Iris pigment epithelial cell (primary cell): ENCODE measurements at regions not wholly inside any gene's neighbourhood (a gene's known extent, or its start where the extent isn't known, plus 50 kb on each side); places are given as distances from the start of the nearest gene placed in this dataset.

Experiments
- DNase-seq: peaks from one replicate; pipeline ENCODE4 v3.0.0-alpha.2; 2011; ENCODE audit warnings: low read depth

DNA sequence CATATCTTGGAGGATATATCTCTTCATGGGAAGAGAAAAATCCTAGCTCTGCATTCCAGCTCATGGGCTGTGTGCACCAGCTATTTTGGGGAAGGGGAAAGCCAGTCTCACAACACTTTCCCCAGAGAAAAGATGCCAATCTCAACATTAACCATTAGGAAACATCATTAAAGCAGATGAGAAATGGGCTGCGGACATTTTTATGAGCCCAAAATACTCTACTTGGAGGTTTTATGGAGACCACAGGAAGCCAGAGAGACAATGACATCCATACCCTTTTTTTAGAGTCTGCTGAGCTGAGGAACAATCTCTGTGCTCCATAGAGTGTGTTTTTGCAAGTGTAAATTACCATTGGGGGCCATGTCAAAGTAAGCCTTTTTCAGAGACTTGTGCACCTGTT lies 213.7 kb downstream of the TRIB2 start:
- DNase-seq = no peak

DNA sequence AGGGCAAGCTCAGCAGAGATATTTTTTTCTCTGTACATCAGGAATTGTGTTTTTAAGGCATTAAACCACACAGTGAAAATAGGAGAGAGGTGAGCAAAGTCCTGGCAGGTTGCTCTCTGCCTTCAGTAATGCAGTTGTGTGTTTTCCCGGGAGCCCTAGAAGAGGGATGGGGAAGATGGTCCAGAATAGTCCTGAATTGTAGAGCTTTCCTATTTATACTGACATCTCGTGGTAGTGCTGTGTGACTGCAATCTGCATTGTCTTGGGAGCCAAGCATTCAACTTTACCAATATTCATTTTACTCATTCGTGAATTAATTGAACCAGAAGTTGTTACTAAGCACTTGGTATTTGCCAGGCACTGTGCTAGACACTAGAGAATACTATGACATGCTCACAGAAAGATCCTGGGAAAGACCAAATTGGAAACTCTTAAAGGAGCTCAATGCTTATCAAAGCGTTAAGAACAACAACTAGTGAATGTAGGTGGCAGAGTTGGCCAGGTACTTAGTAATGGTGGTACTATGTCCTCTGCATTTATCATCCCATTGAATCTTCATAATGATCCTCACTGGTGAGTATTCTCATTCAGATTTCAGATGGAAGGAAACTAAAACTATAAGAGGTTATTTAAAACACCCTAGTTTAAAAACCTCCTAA lies 214.6 kb downstream of the TRIB2 start:
- peak; percentile 60 for DNase-seq

DNA sequence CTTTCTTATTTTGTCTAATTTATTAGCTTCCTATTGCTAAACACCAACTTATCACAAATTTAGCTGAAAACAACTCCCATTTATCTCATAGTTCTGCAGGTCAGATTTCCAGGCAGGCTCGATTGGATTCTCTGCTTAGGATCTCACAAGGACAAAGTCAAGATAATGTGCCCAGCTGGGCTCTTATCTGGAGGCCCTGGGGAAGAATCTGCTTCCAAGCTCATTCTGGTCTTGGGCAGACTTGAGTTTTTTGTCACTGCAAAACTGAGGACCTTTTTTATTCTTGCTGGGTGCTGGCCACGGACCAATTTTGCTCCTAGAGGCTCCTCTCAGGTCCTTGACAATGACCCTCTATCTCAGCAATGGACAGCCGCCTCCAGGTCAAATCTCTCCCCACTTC lies 215.5 kb downstream of the TRIB2 start:
- DNase-seq = no peak

DNA sequence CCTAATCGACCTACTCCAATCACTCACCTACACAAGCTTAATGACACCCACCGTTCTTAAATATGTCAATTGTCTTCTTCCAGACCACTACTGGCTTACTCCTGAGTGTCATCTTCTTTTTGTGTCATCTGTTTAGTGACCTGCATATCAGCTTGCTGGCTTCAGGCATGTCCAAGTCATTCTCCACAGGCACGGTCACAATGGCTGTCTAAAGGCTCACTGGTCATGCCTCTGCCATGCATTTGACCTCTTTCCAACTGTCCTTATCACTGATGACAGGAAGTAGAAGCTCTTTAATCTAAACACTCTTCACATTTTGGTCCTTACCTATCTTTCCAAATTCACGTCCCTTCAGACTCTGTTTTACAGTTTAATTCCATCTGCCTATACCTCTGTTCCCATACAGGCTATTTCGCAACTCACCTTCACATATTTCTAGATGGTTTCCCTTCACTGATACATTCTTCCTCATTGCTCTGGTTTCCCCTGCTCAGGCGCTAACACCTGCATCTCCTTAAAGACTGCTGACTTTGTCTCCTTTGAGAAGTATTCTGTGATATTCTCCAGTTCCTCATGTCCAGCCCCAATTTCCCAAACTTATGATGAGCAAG lies 217.5 kb downstream of the TRIB2 start:
- DNase-seq = no peak

DNA sequence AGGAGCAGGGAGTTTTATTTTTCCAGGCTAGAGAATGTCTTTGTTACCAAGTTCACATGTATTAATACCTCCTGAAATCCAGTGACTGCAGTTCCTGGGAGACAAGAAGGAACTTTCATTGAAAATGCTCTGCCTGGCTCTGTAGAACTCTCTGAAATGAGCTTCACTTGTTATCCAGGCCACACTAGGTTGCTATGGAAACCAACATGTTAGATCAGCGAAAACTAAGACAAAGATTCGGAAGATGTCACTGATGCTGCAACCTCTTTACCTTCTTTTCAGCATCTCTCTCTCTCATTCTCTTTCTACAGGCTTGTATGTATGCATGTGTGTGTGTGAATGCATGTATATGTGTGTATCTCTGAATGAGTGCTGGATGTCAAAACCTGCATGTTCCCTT lies 218.5 kb downstream of the TRIB2 start:
- no peak for DNase-seq

DNA sequence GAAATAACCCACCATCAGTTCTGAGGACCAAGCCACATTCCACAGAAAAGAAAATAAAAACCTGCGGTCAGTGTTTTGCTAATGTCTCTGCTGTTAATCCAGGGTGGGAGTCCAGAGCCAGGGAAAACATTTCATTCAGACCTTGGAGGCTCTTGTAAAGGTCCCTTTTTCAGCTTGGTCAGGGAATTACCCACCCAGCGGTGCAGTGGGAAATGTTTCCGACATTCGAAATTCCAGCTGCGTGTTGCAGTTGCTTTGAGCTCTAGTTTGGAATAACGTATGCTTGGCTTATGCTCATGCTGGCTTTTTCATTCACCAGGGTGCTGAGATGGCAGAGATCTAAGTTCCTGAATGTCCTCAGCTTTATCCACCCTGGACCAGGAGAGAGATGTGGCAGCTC lies 219.1 kb downstream of the TRIB2 start:
- peak; percentile 10 for DNase-seq

DNA sequence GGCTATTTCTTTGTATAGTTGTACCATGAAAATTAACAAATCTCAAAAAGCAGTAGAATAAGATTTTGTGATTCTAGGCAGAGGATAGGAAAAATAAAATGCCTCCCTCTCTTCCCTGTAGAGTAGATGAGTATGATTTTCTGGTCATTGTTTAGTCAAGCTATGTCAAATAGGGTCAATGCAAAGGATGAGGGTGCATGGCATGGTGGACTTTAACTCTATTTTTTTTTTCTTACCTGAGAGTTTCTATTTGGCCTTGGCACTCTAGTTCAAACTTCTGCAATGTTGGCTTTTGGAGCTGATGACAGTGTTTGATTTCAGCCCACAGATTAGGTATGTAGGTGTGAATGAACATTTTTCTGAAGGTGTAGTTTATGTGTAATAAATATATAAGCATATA lies 224.5 kb downstream of the TRIB2 start:
- DNase-seq = no peak

DNA sequence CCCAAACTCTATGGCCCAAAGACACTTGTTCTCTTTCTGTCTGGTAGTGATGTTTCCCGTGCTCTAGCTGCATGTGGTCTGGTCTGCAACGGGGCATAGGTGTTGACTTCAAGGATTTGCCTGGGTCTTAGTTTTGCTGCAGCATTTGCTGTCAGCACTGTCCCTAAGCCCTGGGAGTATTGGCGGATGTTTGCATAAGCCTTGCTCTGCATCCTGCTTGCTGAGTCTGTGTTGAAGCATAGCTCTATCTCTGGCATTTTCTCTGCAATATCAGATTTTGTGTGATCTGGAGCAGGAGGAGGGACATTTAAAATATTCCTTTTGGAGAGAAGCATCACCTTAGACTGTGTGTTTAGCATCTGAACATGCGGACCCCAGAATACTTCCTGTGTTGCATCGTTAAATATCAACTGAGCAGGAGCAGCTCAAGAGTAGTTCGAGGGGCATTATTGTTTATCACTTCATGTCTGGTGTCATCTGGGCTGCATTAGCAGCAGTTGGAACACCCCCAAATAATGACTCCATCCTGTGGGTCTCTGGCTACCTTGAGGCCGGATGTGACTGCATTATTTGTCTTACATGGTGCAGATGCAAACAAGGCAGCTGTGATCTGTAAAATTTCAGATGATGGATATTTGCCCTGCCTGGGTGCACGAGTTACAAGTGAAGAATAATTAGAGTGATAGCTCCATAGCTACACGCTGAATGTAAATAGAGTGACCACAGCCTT lies 231.7 kb downstream of the TRIB2 start:
- DNase-seq = peak; percentile 40

DNA sequence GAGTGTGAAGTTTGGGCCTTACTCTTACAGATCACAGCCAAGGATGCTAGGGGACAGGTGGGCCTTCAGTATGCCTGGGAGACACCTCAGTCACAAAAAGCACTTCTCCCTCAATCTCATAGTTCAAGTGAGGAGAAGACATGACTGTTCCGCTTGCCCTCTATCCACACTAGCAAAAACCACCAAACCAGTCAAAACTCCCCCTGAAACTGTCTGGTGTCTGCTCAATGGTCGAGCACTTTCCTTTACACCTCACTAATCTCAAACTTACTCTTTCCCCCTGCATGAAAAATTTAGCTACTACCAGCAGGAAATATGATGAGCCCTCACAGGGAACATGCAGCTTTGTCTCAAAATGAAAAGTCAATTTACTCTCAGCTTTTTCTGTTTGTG lies 232.2 kb downstream of the TRIB2 start:
- DNase-seq = no peak

DNA sequence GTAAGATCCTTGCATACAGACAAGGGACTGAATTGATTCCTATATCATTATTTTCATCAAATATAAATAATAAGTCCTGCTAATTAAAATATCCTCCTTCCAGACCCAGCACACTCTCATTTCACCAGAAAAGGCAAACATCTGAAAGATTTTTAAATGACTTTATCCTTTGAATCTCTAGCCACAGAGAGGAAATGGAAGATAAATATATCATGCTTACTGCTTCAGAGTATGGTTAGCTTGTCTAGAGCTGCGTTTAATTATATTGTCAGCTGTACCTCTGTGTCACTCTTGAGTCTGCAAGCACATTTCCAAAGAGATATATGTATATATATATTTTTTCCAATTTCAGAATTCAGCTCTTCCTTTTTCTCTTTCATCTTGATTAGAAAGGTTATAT lies 232.7 kb downstream of the TRIB2 start:
- no peak for DNase-seq

DNA sequence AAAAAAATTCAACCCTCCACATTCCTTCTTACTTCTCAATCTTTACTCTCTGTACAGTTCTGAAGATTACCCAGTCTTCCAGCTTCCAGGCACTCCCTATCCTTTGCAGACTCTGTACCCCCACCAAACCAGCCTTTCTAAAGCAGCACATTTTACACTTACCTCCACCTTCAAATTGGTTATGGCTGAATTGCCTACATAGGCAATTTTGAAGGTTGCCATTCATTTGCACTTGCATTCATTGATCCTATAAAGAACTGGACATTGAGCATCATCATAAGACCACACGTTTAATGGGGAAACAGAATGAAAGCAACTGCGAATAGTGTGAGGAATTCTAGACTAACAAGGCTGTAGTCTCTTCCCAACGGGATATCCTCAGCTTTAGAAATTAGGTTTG lies 233.4 kb downstream of the TRIB2 start:
- DNase-seq = no peak

DNA sequence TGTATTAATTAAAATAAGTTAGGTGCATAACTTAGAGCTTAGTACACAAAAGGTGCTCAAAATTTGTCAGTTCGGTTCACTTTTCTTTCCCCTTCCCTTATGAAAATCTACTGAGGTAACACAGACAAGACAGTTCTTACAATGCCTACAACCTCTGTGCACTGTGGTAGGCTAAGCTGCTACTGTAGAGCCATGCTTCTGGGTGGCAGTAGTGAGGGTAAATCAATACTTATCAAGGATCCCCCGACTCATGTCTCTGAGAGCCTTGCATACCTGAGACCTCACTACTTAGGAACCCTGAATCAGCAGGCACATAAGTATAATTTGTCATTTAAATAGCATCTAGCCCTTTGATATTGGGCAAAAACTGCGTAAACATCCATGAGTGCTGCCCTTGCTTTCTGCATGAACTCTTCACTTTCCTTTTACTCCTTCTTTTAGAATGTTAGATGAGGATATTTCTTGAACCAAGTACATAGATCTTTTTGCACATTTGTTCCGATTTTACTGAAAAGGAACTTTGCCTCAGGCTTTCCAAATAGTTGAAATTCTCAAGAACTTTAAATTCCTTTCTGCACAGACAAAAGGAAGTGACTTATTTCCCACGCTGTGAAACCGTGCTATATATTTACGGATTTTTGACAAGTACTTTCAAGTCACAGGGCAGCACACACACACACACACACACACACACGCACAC lies 234.4 kb downstream of the TRIB2 start:
- DNase-seq = peak; percentile 84

DNA sequence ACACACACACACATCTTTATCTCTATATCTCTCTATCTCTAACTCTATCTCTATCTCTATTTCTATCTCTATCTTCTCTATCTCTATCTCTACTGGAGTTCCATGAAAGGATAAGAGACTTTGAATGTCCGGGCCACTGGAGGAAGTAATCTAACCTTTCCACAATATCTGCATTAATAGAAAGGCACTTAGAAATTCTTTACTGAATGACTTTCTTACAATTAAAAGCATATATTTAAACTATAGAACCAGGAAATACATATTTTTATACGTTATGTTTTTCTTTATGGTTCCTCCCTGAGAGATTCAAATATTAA lies 234.9 kb downstream of the TRIB2 start:
- DNase-seq = no peak

DNA sequence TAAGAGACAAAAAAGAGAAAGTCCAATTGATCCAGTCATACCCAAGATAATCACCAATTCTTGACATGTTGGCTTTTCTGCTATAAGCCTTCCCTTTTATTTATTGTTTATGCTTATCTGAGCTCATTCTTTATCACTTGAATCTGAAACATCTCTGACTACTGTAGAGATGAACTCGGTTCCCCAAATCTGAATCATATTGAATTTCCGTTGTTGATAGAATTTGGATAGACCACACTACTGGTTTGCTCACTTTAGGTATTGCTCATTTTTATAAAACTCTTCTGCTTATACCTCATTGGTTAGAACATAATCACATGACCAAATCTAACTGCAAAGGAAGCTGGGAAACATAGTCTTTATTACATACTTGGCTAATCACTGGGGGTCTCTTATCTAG lies 236.9 kb downstream of the TRIB2 start:
- DNase-seq = no peak

DNA sequence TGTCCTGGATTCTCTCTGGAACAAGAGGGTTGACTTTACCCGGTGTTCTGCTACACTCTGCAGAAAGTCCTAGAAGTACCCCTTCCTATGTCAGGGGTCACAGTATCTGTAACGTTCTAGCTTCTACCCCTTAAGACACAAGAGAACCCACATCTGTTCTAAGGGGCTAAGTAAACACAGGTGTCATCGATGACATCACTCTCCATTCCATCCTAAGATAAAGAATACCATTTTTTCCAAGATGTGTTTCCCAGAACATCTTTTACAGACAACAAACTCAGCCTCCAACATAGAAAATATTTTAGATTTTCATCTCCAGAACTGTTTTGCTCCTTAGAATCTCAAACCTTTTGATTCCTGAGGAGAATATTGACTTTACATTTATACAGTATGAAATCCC lies 239.1 kb downstream of the TRIB2 start:
- no peak for DNase-seq

DNA sequence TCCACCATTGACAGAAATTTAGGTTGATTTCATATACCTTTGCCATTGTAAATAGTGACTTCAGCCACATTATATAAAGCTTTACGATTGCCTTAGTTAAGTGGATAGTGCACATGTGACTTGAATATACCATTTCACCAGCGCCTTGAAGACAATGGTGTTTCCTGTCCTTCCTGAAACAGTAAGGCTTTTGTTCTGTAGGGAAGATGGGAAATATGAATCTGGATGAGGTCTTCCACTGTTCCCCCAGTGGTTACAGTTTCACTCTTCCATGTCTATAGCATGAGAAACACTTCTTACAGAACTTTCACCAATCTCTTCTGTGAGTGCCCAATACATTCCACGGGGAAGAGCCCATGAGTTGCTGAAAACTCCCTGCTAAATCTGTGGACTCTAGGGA lies 240.5 kb downstream of the TRIB2 start:
- DNase-seq = no peak

DNA sequence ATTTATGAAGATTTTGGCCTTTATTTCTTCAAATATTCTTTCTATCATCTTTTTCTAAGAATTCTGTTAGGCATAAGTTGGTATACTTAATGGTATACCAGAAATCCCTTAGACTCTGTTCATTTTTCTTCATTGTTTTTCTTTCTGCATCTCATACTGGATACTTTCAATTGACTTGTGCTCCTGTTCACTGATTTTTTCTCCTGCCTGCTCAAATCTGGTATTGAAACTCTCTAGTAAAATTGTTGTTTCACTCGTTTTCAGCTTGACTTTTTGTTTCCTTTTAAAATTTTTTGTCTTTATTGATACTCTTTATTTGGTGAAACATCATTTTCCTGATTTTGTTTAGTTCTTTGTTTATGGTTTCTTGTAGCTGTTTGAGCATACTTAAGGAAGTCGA lies 243.2 kb downstream of the TRIB2 start:
- DNase-seq = no peak

DNA sequence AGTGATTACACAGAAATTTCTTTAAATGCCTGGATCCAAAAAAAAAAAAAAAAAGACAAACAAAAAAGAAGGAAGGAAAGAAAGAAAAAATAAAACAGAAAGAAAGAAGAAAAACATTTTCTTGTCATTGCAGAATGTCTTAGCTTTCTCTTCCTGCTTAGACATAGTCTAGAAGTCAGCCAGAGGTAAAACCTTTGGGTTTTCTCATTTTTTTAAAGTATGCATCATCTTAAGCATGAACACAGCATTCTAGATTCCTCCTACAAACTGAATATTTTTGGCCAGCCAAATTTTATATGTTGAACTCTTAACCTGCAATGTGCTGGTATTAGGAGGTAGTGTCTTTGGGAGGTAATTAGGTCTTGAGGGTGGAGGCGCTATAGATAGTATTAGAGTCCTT lies 243.9 kb downstream of the TRIB2 start:
- DNase-seq = peak; percentile 28

DNA sequence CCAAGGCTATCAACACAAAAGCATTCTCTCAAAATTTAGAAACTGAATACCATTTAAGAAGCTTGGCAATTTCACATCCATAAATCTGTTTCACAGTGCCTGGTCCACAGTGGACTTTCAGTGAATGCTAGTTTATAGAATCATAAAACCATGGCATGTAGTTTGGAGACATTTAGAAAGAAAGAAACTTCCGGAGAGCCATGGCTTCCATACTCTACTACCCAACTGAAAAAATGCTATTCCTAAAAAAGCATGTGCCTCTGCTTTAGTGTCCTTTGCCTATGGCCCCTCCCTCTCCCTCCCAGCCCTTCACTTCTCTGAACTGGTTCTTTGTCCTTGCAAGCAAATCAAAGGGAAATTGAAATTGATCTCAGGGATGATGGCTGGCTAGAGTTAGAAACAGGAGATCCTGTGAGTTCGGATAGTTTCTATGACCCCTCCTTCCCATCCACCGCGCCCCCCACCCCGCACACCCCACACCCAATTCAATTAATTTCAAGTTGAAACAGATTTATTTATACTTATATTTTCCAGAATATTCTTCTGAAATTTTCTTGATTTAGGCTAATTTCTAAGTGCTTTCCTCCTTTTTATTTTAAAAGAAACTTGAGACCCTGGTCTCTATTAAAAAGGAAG lies 248.3 kb downstream of the TRIB2 start:
- DNase-seq = no peak

DNA sequence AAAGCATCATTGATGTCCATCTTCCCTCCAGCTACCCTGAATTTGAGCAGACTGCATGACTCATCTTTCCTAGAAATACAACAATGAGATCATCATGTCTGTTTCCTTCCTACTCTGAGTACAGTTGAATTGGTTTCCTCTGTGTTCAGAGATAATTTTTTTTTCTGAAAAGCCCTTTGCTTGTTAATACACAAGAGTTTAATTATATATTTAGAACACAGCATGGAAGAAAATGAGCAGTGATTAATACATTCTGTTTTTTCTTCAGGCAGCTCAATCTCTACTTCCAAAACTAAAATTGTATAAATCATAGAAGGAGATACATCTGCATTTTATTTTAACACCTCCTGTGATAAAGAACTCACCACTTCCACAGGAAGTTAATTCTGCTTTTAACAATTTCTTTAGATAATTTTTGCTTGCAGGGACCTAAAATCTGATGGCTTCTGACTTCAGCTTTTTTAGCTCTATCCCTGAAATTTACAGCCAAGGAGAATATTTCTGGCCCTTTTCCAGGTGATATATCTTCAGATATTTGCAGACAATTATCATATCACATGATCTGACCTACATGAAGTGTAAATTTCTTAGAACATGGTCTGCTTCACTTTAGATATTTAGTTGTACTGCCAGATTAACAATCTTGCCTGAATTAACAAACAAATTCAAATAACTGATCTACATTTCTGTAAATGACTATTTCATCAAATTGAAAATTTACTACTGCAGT lies 249.0 kb downstream of the TRIB2 start:
- DNase-seq = peak; percentile 78

DNA sequence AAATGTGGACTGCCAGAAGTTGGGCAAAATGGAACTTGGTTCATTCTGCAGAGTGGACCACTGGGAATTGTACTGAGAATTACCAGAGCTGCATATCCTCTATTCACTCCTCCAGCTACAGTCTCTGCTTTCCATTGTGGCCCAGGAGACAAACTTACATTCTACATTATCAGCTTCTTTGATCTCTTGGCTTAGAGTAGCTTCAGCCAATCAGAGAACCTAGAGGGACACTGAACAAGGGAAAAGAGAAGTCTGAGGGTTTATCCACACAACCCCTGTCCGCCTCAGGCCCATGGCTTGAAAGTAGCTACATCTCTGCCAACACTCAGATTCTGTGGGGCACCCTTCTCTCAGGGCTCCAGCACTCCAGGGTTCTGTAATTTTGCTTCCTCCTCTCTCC lies 251.1 kb downstream of the TRIB2 start:
- no peak for DNase-seq

DNA sequence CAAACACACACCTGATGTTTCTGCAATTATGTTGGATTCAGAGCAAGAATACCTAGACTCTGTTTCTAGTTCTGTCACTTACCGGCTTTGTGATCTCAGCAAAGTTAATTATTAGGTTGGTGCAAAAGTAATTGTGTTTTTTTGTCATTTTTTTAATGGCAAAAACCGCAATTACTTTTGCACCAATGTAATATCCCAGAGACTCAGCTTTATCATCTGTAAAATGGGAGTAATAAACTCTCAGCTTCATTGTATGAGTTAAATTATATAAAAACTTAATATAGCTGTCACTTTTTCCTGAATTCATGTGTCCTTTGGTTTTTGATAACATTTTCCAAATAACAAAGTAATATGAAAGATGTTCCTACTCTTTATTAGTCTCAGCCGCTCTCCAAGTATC lies 251.7 kb downstream of the TRIB2 start:
- no peak for DNase-seq
